Stimulated activated CD4-positive, alpha-beta T cell treated with anti-CD3 and anti-CD28 coated beads, Interleukin-2, amount 100 ng/mL, for 48 hours (primary cell): ENCODE measurements at regions not wholly inside any gene's neighbourhood (a gene's known extent, or its start where the extent isn't known, plus 50 kb on each side); places are given as distances from the start of the nearest gene placed in this dataset.
"Not testable (repeated sequence)": the region's sequence is repeated elsewhere in the genome, so short reads cannot be mapped to it uniquely, and the experiment has no call there.

Source experiments
- DNase-seq, 2 donors: peaks; one replicate each; pipeline ENCODE4 v3.0.0-alpha.2; 2020

GRCh38 chr2:58727981-58728656, 487.0 kb upstream of the FANCL start:
- DNase-seq = no peak

GRCh38 chr2:58721912-58722591, 480.9 kb upstream of the FANCL start:
- no peak for DNase-seq

- no peak for DNase-seq
Measured at GRCh38 chr2:58720770-58721697, 479.9 kb upstream of the FANCL start.

GRCh38 chr2:58720033-58720769, 479.1 kb upstream of the FANCL start:
- no peak for DNase-seq

- DNase-seq = no peak
Measured at GRCh38 chr2:58715344-58715743, 474.2 kb upstream of the FANCL start.

- no peak for DNase-seq
Measured at GRCh38 chr2:58714238-58714637, 473.1 kb upstream of the FANCL start.

- no peak for DNase-seq
Measured at GRCh38 chr2:58710795-58711279, 469.7 kb upstream of the FANCL start.

GRCh38 chr2:58709687-58710354, 468.7 kb upstream of the FANCL start:
- no peak for DNase-seq

- no peak for DNase-seq
Measured at GRCh38 chr2:58709274-58709673, 468.1 kb upstream of the FANCL start.

GRCh38 chr2:58708565-58708964, 467.4 kb upstream of the FANCL start:
- DNase-seq = no peak

GRCh38 chr2:58702302-58702885, 461.3 kb upstream of the FANCL start:
- no peak for DNase-seq

- DNase-seq = no peak
Measured at GRCh38 chr2:58701688-58702301, 460.7 kb upstream of the FANCL start.

GRCh38 chr2:58700591-58700990, 459.5 kb upstream of the FANCL start:
- no peak for DNase-seq

- DNase-seq = no peak
Measured at GRCh38 chr2:58699411-58699810, 458.3 kb upstream of the FANCL start.

GRCh38 chr2:58698620-58699019, 457.5 kb upstream of the FANCL start:
- no peak for DNase-seq

GRCh38 chr2:58694114-58694513, 453.0 kb upstream of the FANCL start:
- not testable (repeated sequence) for DNase-seq

GRCh38 chr2:58691041-58691440, 449.9 kb upstream of the FANCL start:
- DNase-seq = not testable (repeated sequence)

- no peak for DNase-seq
Measured at GRCh38 chr2:58688813-58689212, 447.7 kb upstream of the FANCL start.

- no peak for DNase-seq
Measured at GRCh38 chr2:58686776-58687175, 445.7 kb upstream of the FANCL start.

GRCh38 chr2:58680755-58681310, 439.7 kb upstream of the FANCL start:
- DNase-seq = no peak

- DNase-seq = no peak
Measured at GRCh38 chr2:58677748-58678147, 436.6 kb upstream of the FANCL start.
